ENCODE measurements at regions not wholly inside any gene's neighbourhood (a gene's known extent, or its start where the extent isn't known, plus 50 kb on each side); places are given as distances from the start of the nearest gene placed in this dataset.

GRCh38 chr10:4687397-4687796 lies 138.6 kb upstream of the AKR1E2 start:
- H3F3A ChIP-seq (ENCODE audit: control insufficient read depth, insufficient read depth): no peaks in the 10 kb centered on the region
- no peaks in the 10 kb centered on the region for H3K9me3 ChIP-seq (ENCODE audit: control insufficient read depth, insufficient read depth, low read length)
- no peak overlapping the region for H3K27ac ChIP-seq (ENCODE audit: low read depth, low read length)
- H3K9me2 ChIP-seq (replicated peaks; ENCODE audit: control insufficient read depth, low read length): no peaks in the 10 kb centered on the region
- no peaks in the 10 kb centered on the region for H3K79me2 ChIP-seq (ENCODE audit: control insufficient read depth, low read length)
- H4K20me1 ChIP-seq (ENCODE audit: control insufficient read depth, insufficient read depth, low read depth, low read length): no peaks in the 10 kb centered on the region
- H3K4me3 ChIP-seq (ENCODE audit: low read length): no peak overlapping the region
- no peaks in the 10 kb centered on the region for H3K36me3 ChIP-seq (ENCODE audit: control insufficient read depth, low read length)
- no peaks in the 10 kb centered on the region for H3K27me3 ChIP-seq (ENCODE audit: control insufficient read depth, low read length)
- H3K4me1 ChIP-seq (ENCODE audit: control insufficient read depth, low read length): no peaks in the 10 kb centered on the region
- TF ChIP-seq CTCF (IDR thresholded peaks at IDR 0.05; ENCODE audit: low read depth, low read length, poor library complexity, severe bottlenecking) (no peak), EZH2phosphoT487 (IDR thresholded peaks at IDR 0.05; ENCODE audit: borderline replicate concordance, low read length) (no peak)
- H3K4me2 ChIP-seq (ENCODE audit: low read length): no peak overlapping the region

- Histone ChIP-seq H3K4me2 (ENCODE audit: low read length) (no peak overlapping the region), H3K79me2 (ENCODE audit: control insufficient read depth, low read length) (no peaks in the 10 kb centered on the region), H3K4me1 (ENCODE audit: control insufficient read depth, low read length) (no peaks in the 10 kb centered on the region), H3K36me3 (ENCODE audit: control insufficient read depth, low read length) (no peaks in the 10 kb centered on the region), H3K9me2 (replicated peaks; ENCODE audit: control insufficient read depth, low read length) (no peaks in the 10 kb centered on the region), H3K27me3 (ENCODE audit: control insufficient read depth, low read length) (no peaks in the 10 kb centered on the region), H3K27ac (ENCODE audit: low read depth, low read length) (no peak overlapping the region), H3F3A (ENCODE audit: control insufficient read depth, insufficient read depth) (no peaks in the 10 kb centered on the region), H3K9me3 (ENCODE audit: control insufficient read depth, insufficient read depth, low read length) (no peaks in the 10 kb centered on the region), H4K20me1 (ENCODE audit: control insufficient read depth, insufficient read depth, low read depth, low read length) (no peaks in the 10 kb centered on the region), H3K4me3 (ENCODE audit: low read length) (no peak overlapping the region)
- TF ChIP-seq CTCF (IDR thresholded peaks at IDR 0.05; ENCODE audit: low read depth, low read length, poor library complexity, severe bottlenecking) (no peak), EZH2phosphoT487 (IDR thresholded peaks at IDR 0.05; ENCODE audit: borderline replicate concordance, low read length) (no peak)
These were observed 139.4 kb upstream of the AKR1E2 start for GRCh38 chr10:4686644-4686996.

GRCh38 chr10:4685904-4686643 lies 139.9 kb upstream of the AKR1E2 start:
- TF ChIP-seq CTCF (IDR thresholded peaks at IDR 0.05; ENCODE audit: low read depth, low read length, poor library complexity, severe bottlenecking) (no peak), EZH2phosphoT487 (IDR thresholded peaks at IDR 0.05; ENCODE audit: borderline replicate concordance, low read length) (no peak)
- no peaks in the 10 kb centered on the region for H3K79me2 ChIP-seq (ENCODE audit: control insufficient read depth, low read length)
- no peak overlapping the region for H3K4me2 ChIP-seq (ENCODE audit: low read length)
- no peaks in the 10 kb centered on the region for H3K36me3 ChIP-seq (ENCODE audit: control insufficient read depth, low read length)
- no peaks in the 10 kb centered on the region for H3K9me3 ChIP-seq (ENCODE audit: control insufficient read depth, insufficient read depth, low read length)
- H3K27ac ChIP-seq (ENCODE audit: low read depth, low read length): no peak overlapping the region
- H3K4me1 ChIP-seq (ENCODE audit: control insufficient read depth, low read length): no peaks in the 10 kb centered on the region
- H3K9me2 ChIP-seq (replicated peaks; ENCODE audit: control insufficient read depth, low read length): no peaks in the 10 kb centered on the region
- no peaks in the 10 kb centered on the region for H4K20me1 ChIP-seq (ENCODE audit: control insufficient read depth, insufficient read depth, low read depth, low read length)
- H3F3A ChIP-seq (ENCODE audit: control insufficient read depth, insufficient read depth): no peaks in the 10 kb centered on the region
- no peaks in the 10 kb centered on the region for H3K27me3 ChIP-seq (ENCODE audit: control insufficient read depth, low read length)
- no peak overlapping the region for H3K4me3 ChIP-seq (ENCODE audit: low read length)
